ENCODE measurements at regions not wholly inside any gene's neighbourhood (a gene's known extent, or its start where the extent isn't known, plus 50 kb on each side); places are given as distances from the start of the nearest gene placed in this dataset.

DNA sequence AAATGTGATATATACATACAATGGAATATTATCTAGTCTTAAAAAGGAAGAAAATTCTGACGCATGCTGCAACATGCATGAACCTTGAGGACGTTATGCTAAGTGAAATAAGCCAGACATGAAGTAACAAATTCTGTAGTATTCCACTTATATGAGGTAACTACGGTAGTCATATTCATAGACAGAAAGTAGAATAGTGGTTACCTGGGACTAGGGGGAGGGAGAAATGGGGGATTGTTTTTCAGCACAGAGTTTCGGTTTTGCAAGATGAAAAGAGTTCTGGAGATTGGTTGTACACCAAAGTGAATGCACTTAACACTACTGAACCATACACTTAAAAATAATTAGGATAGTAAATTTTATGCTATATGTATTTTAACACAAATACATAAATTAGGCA lies 192.3 kb upstream of the FOXN2 start:
- Histone ChIP-seq H2AFZ (ENCODE audit: low read length) (no peak overlapping the region), H4K8ac (ENCODE audit: low read depth, low read length) (no peak overlapping the region), H4K91ac (ENCODE audit: low read depth, low read length, poor library complexity) (no peak overlapping the region), H3K27ac (replicated peaks; ENCODE audit: low read length) (no peak overlapping the region), H3K4me3 (ENCODE audit: low read length in 2 of 2) (no peak overlapping the region), H2BK12ac (ENCODE audit: low read length) (no peak overlapping the region), H2BK15ac (ENCODE audit: low read length) (no peak overlapping the region), H3K4me2 (ENCODE audit: insufficient read depth, low read length, poor library complexity, severe bottlenecking) (no peak overlapping the region), H2BK120ac (ENCODE audit: low read depth, low read length) (no peak overlapping the region), H3K14ac (ENCODE audit: low read length) (no peak overlapping the region), H3K4ac (ENCODE audit: low read length) (no peak overlapping the region), H2AK5ac (ENCODE audit: low read depth, low read length) (no peak overlapping the region), H3K9me3 (replicated peaks in 1 of 2; ENCODE audit: control insufficient read depth in 2 of 2, insufficient read depth in 1 of 2, low read depth in 1 of 2, low read length in 2 of 2) (no peaks in the 10 kb centered on the region), H3K4me1 (ENCODE audit: control insufficient read depth in 2 of 2, insufficient read depth in 1 of 2, low read depth in 1 of 2, low read length in 2 of 2) (no peaks in the 10 kb centered on the region), H3K79me1 (ENCODE audit: low read depth, low read length) (no peaks in the 10 kb centered on the region), H3K9ac (ENCODE audit: low read depth, low read length, poor library complexity) (no peak overlapping the region), H3K36me3 (replicated peaks in 1 of 2; ENCODE audit: control insufficient read depth in 2 of 2, insufficient read depth in 2 of 2, low read length in 2 of 2) (no peaks in the 10 kb centered on the region), H3K27me3 (ENCODE audit: control insufficient read depth in 3 of 3, insufficient read depth in 3 of 3, low read depth in 1 of 3, low read length in 3 of 3) (peaks cover 0 to 2% (median 0%) of the 10 kb centered on the region in 3 experiments), H3K23ac (ENCODE audit: low read depth, low read length, poor library complexity) (no peak overlapping the region), H3K18ac (ENCODE audit: low read length) (no peak overlapping the region), H2BK5ac (ENCODE audit: low read length) (no peak overlapping the region)
- WGBS, 2 donors (ENCODE audit: extremely low coverage in 2 of 2, insufficient read length in 2 of 2, insufficient replicate concordance in 1 of 2): no CpG with 5 or more reads among the region's 4 CpGs
- DNase-seq (ENCODE audit: low spot score): no peak

GRCh38 chr2:48124592-48124991 lies 189.9 kb upstream of the FOXN2 start:
- H3K9ac ChIP-seq (ENCODE audit: low read depth, low read length, poor library complexity): peak overlapping the region; percentile 7

DNA sequence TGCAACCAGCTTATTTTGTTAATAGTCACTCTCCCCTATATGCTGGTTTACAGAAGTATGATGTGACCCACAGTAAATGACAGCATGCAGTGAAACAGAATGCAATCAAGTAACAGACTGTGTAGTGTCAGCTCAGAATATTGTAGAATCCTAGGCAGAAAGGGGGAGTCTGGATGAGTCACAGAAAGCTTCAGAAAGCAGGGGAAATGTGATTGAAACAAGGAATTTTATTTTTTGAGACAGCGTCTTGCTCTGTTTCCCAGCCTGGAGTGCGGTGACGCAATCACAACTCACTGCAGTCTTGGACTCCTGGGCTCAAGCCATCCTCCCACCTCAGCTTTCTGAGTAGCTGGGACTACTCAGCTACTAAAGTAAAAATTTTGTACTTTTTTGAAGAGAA lies 188.3 kb upstream of the FOXN2 start:
- Histone ChIP-seq H2BK15ac (ENCODE audit: low read length) (no peak overlapping the region), H3K9me3 (replicated peaks in 1 of 2; ENCODE audit: control insufficient read depth in 2 of 2, insufficient read depth in 1 of 2, low read depth in 1 of 2, low read length in 2 of 2) (no peaks in the 10 kb centered on the region), H2BK5ac (ENCODE audit: low read length) (no peak overlapping the region), H4K91ac (ENCODE audit: low read depth, low read length, poor library complexity) (no peak overlapping the region), H3K36me3 (replicated peaks in 1 of 2; ENCODE audit: control insufficient read depth in 2 of 2, insufficient read depth in 2 of 2, low read length in 2 of 2) (no peaks in the 10 kb centered on the region), H3K4ac (ENCODE audit: low read length) (no peak overlapping the region), H3K23ac (ENCODE audit: low read depth, low read length, poor library complexity) (no peak overlapping the region), H3K14ac (ENCODE audit: low read length) (no peak overlapping the region), H3K27me3 (ENCODE audit: control insufficient read depth in 3 of 3, insufficient read depth in 3 of 3, low read depth in 1 of 3, low read length in 3 of 3) (peaks cover 0 to 9% (median 0%) of the 10 kb centered on the region in 3 experiments), H2AK5ac (ENCODE audit: low read depth, low read length) (no peak overlapping the region), H3K18ac (ENCODE audit: low read length) (no peak overlapping the region), H3K27ac (replicated peaks; ENCODE audit: low read length) (no peak overlapping the region), H3K79me1 (ENCODE audit: low read depth, low read length) (no peaks in the 10 kb centered on the region), H2AFZ (ENCODE audit: low read length) (no peak overlapping the region), H3K9ac (ENCODE audit: low read depth, low read length, poor library complexity) (no peak overlapping the region), H2BK120ac (ENCODE audit: low read depth, low read length) (no peak overlapping the region), H3K4me3 (ENCODE audit: low read length in 2 of 2) (no peak overlapping the region), H3K4me2 (ENCODE audit: insufficient read depth, low read length, poor library complexity, severe bottlenecking) (no peak overlapping the region), H3K4me1 (ENCODE audit: control insufficient read depth in 2 of 2, insufficient read depth in 1 of 2, low read depth in 1 of 2, low read length in 2 of 2) (no peaks in the 10 kb centered on the region), H4K8ac (ENCODE audit: low read depth, low read length) (no peak overlapping the region), H2BK12ac (ENCODE audit: low read length) (no peak overlapping the region)
- DNase-seq (ENCODE audit: low spot score): no peak
- WGBS, 2 donors (ENCODE audit: extremely low coverage in 2 of 2, insufficient read length in 2 of 2, insufficient replicate concordance in 1 of 2): no CpG with 5 or more reads among the region's 3 CpGs

More at GRCh38 chr2:48124592-48124991, 189.9 kb upstream of the FOXN2 start:
- Histone ChIP-seq H2AFZ (ENCODE audit: low read length) (no peak overlapping the region), H3K14ac (ENCODE audit: low read length) (no peak overlapping the region), H3K36me3 (replicated peaks in 1 of 2; ENCODE audit: control insufficient read depth in 2 of 2, insufficient read depth in 2 of 2, low read length in 2 of 2) (no peaks in the 10 kb centered on the region), H4K91ac (ENCODE audit: low read depth, low read length, poor library complexity) (no peak overlapping the region), H3K18ac (ENCODE audit: low read length) (no peak overlapping the region), H2BK5ac (ENCODE audit: low read length) (no peak overlapping the region), H3K4me2 (ENCODE audit: insufficient read depth, low read length, poor library complexity, severe bottlenecking) (no peak overlapping the region), H2BK12ac (ENCODE audit: low read length) (no peak overlapping the region), H3K4me1 (ENCODE audit: control insufficient read depth in 2 of 2, insufficient read depth in 1 of 2, low read depth in 1 of 2, low read length in 2 of 2) (no peaks in the 10 kb centered on the region), H3K4ac (ENCODE audit: low read length) (no peak overlapping the region), H3K27ac (replicated peaks; ENCODE audit: low read length) (no peak overlapping the region), H2AK5ac (ENCODE audit: low read depth, low read length) (no peak overlapping the region), H3K23ac (ENCODE audit: low read depth, low read length, poor library complexity) (no peak overlapping the region), H4K8ac (ENCODE audit: low read depth, low read length) (no peak overlapping the region), H3K9me3 (replicated peaks in 1 of 2; ENCODE audit: control insufficient read depth in 2 of 2, insufficient read depth in 1 of 2, low read depth in 1 of 2, low read length in 2 of 2) (no peaks in the 10 kb centered on the region), H2BK120ac (ENCODE audit: low read depth, low read length) (no peak overlapping the region), H3K4me3 (ENCODE audit: low read length in 2 of 2) (no peak overlapping the region), H2BK15ac (ENCODE audit: low read length) (no peak overlapping the region), H3K79me1 (ENCODE audit: low read depth, low read length) (no peaks in the 10 kb centered on the region), H3K27me3 (ENCODE audit: control insufficient read depth in 3 of 3, insufficient read depth in 3 of 3, low read depth in 1 of 3, low read length in 3 of 3) (peaks cover 0 to 9% (median 0%) of the 10 kb centered on the region in 3 experiments)
- WGBS, 2 donors (ENCODE audit: extremely low coverage in 2 of 2, insufficient read length in 2 of 2, insufficient replicate concordance in 1 of 2): no CpG with 5 or more reads among the region's 1 CpG
- DNase-seq (ENCODE audit: low spot score): no peak

DNA sequence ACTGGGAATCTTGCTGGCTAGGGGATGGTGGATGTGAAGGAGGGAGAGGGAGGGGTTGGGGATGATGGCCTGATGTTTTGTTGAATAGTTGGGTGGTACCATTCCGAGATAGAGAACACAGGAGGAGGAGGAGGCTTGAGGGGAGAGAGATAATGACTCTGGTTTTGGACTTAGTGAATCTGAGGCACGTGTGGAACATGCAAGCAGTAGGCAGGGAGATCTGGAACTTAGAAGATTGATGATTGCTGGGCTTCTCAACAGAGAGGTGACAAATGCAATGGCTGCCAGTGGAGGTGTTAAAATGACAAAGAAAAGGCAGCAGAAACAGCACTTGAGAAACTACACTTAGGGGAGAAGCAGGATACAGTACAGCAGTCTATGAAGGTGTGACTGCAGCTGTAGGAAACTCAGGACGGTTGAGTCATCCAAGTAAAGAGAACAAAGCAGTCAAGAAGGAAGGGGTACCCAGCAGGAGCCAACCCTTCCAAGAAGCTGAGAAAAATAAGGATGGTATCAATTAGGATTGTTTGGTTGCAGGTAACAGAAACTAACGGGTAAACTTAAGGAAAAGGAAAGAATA lies 186.8 kb upstream of the FOXN2 start:
- Histone ChIP-seq H2BK12ac (ENCODE audit: low read length) (no peak overlapping the region), H2AK5ac (ENCODE audit: low read depth, low read length) (no peak overlapping the region), H4K8ac (ENCODE audit: low read depth, low read length) (no peak overlapping the region), H3K4me3 (ENCODE audit: low read length in 2 of 2) (no peak overlapping the region), H2AFZ (ENCODE audit: low read length) (no peak overlapping the region), H2BK120ac (ENCODE audit: low read depth, low read length) (no peak overlapping the region), H4K91ac (ENCODE audit: low read depth, low read length, poor library complexity) (no peak overlapping the region), H3K18ac (ENCODE audit: low read length) (no peak overlapping the region), H3K36me3 (replicated peaks in 1 of 2; ENCODE audit: control insufficient read depth in 2 of 2, insufficient read depth in 2 of 2, low read length in 2 of 2) (no peaks in the 10 kb centered on the region), H3K79me1 (ENCODE audit: low read depth, low read length) (no peaks in the 10 kb centered on the region), H3K9me3 (replicated peaks in 1 of 2; ENCODE audit: control insufficient read depth in 2 of 2, insufficient read depth in 1 of 2, low read depth in 1 of 2, low read length in 2 of 2) (no peaks in the 10 kb centered on the region), H2BK5ac (ENCODE audit: low read length) (no peak overlapping the region), H3K4me2 (ENCODE audit: insufficient read depth, low read length, poor library complexity, severe bottlenecking) (no peak overlapping the region), H3K27ac (replicated peaks; ENCODE audit: low read length) (no peak overlapping the region), H3K9ac (ENCODE audit: low read depth, low read length, poor library complexity) (no peak overlapping the region), H3K4ac (ENCODE audit: low read length) (no peak overlapping the region), H2BK15ac (ENCODE audit: low read length) (no peak overlapping the region), H3K14ac (ENCODE audit: low read length) (no peak overlapping the region), H3K27me3 (ENCODE audit: control insufficient read depth in 3 of 3, insufficient read depth in 3 of 3, low read depth in 1 of 3, low read length in 3 of 3) (peaks cover 0 to 9% (median 0%) of the 10 kb centered on the region in 3 experiments), H3K4me1 (ENCODE audit: control insufficient read depth in 2 of 2, insufficient read depth in 1 of 2, low read depth in 1 of 2, low read length in 2 of 2) (no peaks in the 10 kb centered on the region), H3K23ac (ENCODE audit: low read depth, low read length, poor library complexity) (no peak overlapping the region)
- no CpG with 5 or more reads among the region's 4 CpGs for WGBS, 2 donors (ENCODE audit: extremely low coverage in 2 of 2, insufficient read length in 2 of 2, insufficient replicate concordance in 1 of 2)
- DNase-seq (ENCODE audit: low spot score): no peak
